HTR-8/SVneo (cell line): ENCODE measurements at regions not wholly inside any gene's neighbourhood (a gene's known extent, or its start where the extent isn't known, plus 50 kb on each side); places are given as distances from the start of the nearest gene placed in this dataset.

Source experiments
- DNase-seq: peaks from one replicate; pipeline ENCODE4 v3.0.0; 2011; ENCODE audit warnings: low spot score, mixed read lengths; ENCODE audit not compliant: insufficient read length
- FAIRE-seq: peaks from 2 replicates; lab custom pipeline; 2011; peaks lifted over from hg19 to GRCh38; lab: Jason Lieb, UNC

DNA sequence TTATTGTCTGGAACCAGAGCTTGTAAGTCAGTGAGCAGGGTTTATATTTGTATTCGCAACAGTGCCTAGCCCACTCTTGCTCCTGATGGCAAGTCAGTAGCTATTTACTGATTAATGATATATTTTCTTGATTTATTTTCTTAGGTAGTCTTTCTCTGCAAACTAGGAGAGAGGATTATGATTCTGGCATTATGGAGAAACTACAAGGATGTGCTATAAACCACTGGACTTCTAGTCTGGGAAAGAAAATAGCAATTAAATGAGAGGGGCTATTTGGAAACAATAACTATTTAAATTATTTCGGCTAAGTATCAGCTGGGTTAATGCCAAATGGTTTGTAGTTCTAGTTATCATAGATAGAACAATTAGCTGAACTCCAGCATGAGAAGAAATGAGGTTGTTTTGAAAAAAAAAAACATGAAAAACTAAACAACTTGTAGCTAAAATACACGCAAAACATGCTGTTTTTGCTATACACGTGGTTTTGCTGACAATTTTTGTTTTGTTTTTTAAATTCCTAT lies 304.9 kb upstream of the TCF21 start:
- DNase-seq = no peak
- FAIRE-seq = no peak

GRCh38 chr6:133584823-133585222 lies 304.1 kb upstream of the TCF21 start:
- DNase-seq = no peak
- FAIRE-seq = no peak

- no peak for FAIRE-seq
Measured at GRCh38 chr6:133585978-133586377, 302.9 kb upstream of the TCF21 start.

GRCh38 chr6:133587546-133588160 lies 301.3 kb upstream of the TCF21 start:
- DNase-seq = no peak
- no peak for FAIRE-seq

More at GRCh38 chr6:133585978-133586377, 302.9 kb upstream of the TCF21 start:
- no peak for DNase-seq

DNA sequence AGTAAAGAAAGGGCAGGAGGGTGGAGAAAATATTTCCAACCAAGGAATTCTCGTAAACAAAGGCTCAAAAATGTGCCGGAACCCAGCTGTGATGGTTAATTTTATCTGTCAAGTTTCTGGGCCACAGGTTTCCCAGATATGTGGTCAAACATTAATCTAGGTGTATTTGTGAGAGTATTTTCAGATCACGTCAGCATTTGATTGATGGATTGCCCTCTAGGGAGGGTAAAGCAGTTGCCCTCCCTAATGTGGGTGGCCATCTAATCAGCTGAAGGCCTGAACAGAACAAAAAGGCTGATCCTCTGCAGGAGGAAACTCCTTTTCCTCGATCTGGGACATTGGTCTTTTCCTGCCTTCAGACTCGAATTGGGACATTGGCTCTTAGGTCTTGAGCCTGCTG lies 298.7 kb upstream of the TCF21 start:
- DNase-seq = no peak
- no peak for FAIRE-seq

- DNase-seq (no peak), FAIRE-seq (peak; percentile 49)
Measured at GRCh38 chr6:133590814-133591213, 298.1 kb upstream of the TCF21 start.

DNA sequence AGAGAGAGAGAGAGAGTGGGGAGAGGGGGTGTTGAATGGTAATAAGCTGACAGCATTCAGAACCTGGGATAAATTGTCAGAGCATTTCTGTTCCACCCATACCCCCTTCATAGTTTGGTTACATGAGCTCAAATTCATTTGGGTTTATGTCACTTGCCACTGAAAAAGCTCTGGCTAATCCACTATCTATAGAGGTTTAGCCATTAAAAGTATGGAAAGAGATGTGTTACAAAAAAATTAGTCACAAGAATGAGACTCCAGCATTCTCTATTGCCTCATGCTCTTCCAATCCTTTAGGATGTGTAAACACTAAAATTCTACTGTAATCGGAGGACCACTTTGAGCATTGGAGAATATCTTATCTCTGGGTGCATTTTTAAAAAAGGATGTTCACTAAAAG lies 297.6 kb upstream of the TCF21 start:
- FAIRE-seq = no peak
- no peak for DNase-seq

DNA sequence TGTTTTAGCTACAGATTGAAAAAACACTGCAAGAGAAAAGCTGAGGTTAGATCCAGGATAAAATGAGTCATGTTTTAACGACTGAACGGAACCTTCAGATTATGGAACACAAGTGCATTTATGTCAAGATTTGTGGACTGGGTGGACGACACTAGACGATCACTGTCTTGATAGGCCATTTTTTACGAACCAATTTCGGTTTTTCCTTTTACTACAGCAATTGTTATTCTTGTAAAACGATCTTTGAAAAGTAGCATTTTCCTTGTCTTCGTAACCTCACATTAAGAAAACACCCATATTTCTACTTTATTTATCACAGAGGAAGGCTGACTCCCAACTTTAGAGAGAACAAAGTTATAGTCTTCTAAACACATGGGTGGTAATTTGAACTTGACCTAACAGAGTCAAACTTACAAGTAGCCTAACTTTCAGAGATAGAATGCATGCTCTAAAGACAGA lies 294.2 kb upstream of the TCF21 start:
- DNase-seq = no peak
- FAIRE-seq = no peak

GRCh38 chr6:133595111-133595761 lies 293.7 kb upstream of the TCF21 start:
- no peak for FAIRE-seq
- DNase-seq = no peak

GRCh38 chr6:133606852-133607251 lies 282.1 kb upstream of the TCF21 start:
- FAIRE-seq = no peak

DNA sequence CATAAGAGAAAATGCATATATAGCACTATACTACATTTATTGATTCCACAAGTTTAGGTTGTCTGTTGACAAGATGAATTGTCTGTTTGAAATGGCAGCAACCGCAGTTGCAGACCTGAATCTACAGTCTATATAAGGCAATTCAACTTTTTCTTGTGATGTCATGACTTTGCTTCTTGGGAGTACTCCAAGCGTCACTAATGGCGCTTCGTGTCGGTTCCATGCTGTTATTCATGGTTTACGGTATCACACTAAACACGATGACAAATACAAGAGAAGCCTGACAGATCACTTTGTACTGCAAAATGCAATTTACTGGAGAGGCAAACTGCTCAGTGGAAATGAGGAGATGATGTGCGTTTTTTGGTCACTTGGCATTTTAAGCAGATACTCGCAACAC lies 280.3 kb upstream of the TCF21 start:
- no peak for DNase-seq
- no peak for FAIRE-seq

More at GRCh38 chr6:133606852-133607251, 282.1 kb upstream of the TCF21 start:
- DNase-seq = no peak

- DNase-seq (peak; percentile 91), FAIRE-seq (peak; percentile 96)
Measured at GRCh38 chr6:133609415-133610226, 279.3 kb upstream of the TCF21 start.

DNA sequence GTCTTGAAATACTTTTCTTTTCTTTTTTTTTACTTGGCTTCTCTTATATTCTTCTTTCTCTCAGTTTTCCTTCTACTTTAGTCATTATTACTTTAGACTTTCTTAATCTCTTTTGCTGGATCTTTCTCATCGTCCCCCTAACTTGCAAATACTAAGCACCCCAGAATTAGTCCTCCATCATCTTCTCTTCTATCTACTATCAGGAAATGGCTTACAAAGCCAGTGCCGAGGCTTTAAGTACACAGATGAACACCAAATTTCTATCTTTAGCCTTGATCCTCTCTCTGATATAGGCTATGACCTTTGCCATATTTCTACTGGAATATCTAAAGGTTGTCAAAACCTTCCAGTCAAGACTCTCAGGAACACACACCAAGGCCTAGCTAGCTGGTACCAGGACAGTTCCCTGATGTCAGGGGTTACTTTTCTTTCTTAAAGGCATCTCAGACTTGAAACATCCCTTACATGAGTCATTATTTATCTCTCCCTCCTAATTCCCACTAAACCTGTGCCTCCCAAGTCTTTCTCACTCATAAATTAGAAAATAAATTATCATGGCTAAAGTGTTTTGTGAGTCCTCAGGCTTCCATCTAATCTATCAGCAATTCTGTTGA lies 278.6 kb upstream of the TCF21 start:
- no peak for DNase-seq
- no peak for FAIRE-seq

- FAIRE-seq (peak; percentile 28), DNase-seq (no peak)
Measured at GRCh38 chr6:133610971-133611370, 277.9 kb upstream of the TCF21 start.

DNA sequence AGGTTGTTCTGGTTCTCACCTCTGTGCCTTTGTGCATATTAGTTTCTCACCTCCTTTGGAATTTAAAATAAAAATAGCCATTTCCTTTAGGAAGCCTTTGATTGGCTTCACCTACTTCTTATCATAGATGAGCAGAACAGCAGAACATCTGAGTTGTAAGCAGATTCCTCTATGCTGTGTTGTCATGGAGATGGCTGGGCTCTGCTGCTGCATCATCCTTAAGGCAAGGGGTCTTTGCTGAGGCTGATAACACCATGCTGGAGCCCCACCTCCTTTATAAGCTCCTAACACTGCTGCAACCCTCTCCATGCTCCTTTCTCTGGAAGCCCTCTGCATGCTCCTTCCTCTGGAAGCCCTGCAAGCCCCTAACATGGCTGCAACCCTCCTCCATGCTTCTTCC lies 276.5 kb upstream of the TCF21 start:
- FAIRE-seq (no peak), DNase-seq (no peak)

DNA sequence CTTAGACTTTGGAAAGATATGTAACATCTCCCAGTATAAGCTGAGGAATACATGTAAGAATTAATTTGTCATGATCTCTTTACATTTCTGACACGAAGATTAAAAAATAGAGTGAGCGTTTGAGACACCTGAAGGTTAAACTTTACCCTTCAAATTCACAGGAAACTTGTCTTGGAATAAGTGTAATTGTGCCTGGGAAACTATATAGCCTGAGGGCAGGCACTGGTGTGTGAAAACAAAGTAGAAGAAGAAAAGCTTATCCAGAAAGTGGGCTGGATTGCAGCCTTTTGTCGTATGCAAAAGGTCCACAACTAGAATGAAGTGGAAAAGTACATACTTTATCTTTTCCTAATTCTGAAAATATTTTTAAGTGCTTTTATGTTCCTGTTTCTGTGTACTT lies 275.7 kb upstream of the TCF21 start:
- no peak for DNase-seq
- no peak for FAIRE-seq

- FAIRE-seq (no peak), DNase-seq (no peak)
Measured at GRCh38 chr6:133621751-133622150, 267.2 kb upstream of the TCF21 start.

GRCh38 chr6:133623065-133623464 lies 265.8 kb upstream of the TCF21 start:
- DNase-seq (no peak), FAIRE-seq (no peak)

GRCh38 chr6:133623621-133624020 lies 265.3 kb upstream of the TCF21 start:
- FAIRE-seq (no peak), DNase-seq (no peak)

GRCh38 chr6:133626096-133626666 lies 262.7 kb upstream of the TCF21 start:
- no peak for DNase-seq
- FAIRE-seq = no peak
